B cell (primary cell): ENCODE measurements at regions not wholly inside any gene's neighbourhood (a gene's known extent, or its start where the extent isn't known, plus 50 kb on each side); places are given as distances from the start of the nearest gene placed in this dataset.

ENCODE experiments used
- CTCF ChIP-seq: fragments of 200-600 bp; IDR thresholded peaks from one replicate; pipeline ENCODE4 v1.8.0; 2022; ENCODE audit warnings: antibody characterized with exemption, mild to moderate bottlenecking
- EZH2 ChIP-seq: IDR thresholded peaks from 2 replicates; pipeline ENCODE4 v1.6.1; 2012; ENCODE audit warnings: borderline replicate concordance, low read depth, mild to moderate bottlenecking, moderate library complexity, low read length; ENCODE audit not compliant: insufficient read depth, poor library complexity, severe bottlenecking

DNA sequence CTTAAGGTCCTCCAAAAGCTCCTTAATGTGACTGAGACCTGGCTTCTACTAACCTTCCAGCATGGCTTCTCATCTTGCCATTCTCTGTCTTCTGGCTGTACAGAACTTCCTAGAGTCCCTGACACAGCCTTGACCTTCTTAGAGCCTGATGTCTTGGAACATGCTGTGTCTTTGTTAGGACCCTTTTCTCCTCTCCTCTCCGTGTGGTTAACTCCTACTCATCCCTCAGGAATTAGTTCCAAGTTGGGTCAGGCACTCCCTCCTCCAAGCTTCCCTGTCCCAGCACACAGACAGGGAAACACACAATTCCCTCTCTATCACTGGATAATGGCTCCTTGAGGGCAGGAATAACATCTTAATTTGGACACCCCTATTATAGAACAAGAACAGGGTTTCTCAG, 275.4 kb upstream of the USP24 start:
- no peak for TF ChIP-seq CTCF
- TF ChIP-seq EZH2, result no peak
